Subcutaneous abdominal adipose tissue (tissue), 5 donors: ENCODE measurements at regions not wholly inside any gene's neighbourhood (a gene's known extent, or its start where the extent isn't known, plus 50 kb on each side); places are given as distances from the start of the nearest gene placed in this dataset.

Experiments
- H3K27ac ChIP-seq: one replicate; pipeline ENCODE4 v1.7.0; 2013; ENCODE audit warnings: low read depth, mild to moderate bottlenecking, inconsistent platforms, low read length, moderate library complexity
- H3K27me3 ChIP-seq, 5 donors: one replicate each; pipeline ENCODE4 v1.7.0; 2013; ENCODE audit warnings: low read length in 5 of 5, inconsistent platforms in 1 of 5; ENCODE audit not compliant: control insufficient read depth in 5 of 5, insufficient read depth in 4 of 5
- H3K36me3 ChIP-seq, 5 donors: one replicate each; pipeline ENCODE4 v1.7.0; 2013; ENCODE audit warnings: low read length in 5 of 5; ENCODE audit not compliant: control insufficient read depth in 5 of 5, insufficient read depth in 5 of 5
- H3K4me1 ChIP-seq, 5 donors: one replicate each; pipeline ENCODE4 v1.7.0; 2013; ENCODE audit warnings: low read length in 5 of 5, mild to moderate bottlenecking in 3 of 5, moderate library complexity in 1 of 5; ENCODE audit not compliant: control insufficient read depth in 5 of 5, insufficient read depth in 5 of 5
- H3K4me3 ChIP-seq, 5 donors: one replicate each; pipeline ENCODE4 v1.7.0; 2013; ENCODE audit warnings: low read length in 5 of 5, low read depth in 1 of 5
- H3K9ac ChIP-seq, 5 donors: one replicate each; pipeline ENCODE4 v1.7.0; 2013; ENCODE audit warnings: low read length in 5 of 5, mild to moderate bottlenecking in 4 of 5, moderate library complexity in 3 of 5
- H3K9me3 ChIP-seq, 5 donors: one replicate each; pipeline ENCODE4 v1.7.0; 2013; ENCODE audit warnings: low read length in 5 of 5; ENCODE audit not compliant: control insufficient read depth in 5 of 5
- donor health status: healthy.
- donor health status: healthy.
- donor health status: healthy.
- donor health status: healthy.
- donor health status: healthy.

DNA sequence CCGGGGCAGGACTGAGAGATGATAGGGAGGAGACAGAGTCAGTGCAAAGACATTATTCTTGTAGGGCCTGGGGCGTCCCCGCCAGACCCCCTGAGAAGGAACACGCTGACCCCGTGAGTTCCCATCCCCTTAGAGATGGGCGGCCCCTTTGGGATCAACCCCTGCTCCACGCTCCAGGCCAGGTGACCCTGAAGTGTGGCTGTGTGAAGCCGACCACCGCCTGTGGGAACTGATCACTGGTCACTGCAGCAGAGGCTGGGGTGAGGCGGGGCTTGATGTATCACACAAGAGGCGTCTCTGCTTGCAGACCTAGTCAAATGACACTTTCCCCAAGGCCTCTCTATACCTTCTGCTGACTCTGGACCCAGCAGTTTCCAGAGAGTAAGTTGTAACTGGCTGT, 157.4 kb upstream of the TWIST2 start:
- H3K36me3 ChIP-seq = no peaks in the 10 kb centered on the region
- H3K9me3 ChIP-seq = no peaks in the 10 kb centered on the region
- H3K9ac ChIP-seq = no peak overlapping the region
- H3K4me1 ChIP-seq = peaks cover 3 to 16% (median 13%) of the 10 kb centered on the region in 5 donors
- H3K4me3 ChIP-seq = no peak overlapping the region
- no peaks in the 10 kb centered on the region for H3K27me3 ChIP-seq
- H3K27ac ChIP-seq = no peak overlapping the region

DNA sequence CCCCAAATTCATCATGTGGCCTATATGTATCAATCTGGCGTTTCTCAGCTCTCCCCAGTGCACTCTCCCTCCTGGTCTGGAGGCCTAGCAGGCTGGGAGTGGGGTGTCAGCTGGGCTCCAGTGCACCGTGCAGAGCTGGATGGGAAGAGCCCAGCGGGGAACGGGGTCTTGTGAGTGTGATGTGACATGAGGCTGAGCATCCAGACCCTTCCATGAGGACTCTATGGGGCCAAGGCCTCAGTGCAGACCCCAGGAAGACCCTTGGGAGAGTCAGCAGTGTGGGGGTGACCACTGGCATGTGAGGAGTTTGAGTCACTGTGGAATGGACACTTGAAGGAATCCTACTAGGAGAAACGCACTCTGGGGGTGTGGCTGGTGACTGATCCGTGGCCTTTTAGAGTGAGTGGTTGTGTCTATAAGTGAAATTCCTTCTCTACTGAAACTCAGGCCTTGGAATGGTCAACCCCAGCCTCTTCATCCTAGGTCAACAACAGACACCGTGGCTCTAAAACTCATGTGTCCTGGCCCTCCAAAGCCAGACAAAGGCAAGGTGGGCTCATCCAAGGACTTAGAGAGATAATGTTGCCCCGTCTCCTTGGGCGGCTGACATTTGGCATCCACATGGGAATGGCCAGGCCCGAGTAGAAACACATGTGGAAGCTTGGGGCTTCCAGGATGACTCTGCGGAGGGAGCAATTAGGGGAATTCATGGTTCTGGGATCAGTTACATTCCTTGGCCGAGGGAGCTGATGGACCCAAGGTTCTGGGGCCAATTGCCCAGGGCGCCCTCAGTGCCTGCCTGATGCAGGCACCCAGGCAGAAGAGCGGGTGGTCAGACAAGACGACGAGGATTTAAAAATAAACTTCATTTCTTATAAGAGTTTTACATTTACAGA, 156.0 kb upstream of the TWIST2 start:
- H3K27ac ChIP-seq = no peak overlapping the region
- H3K27me3 ChIP-seq = no peaks in the 10 kb centered on the region
- no peak overlapping the region for H3K4me3 ChIP-seq
- no peaks in the 10 kb centered on the region for H3K36me3 ChIP-seq
- H3K9me3 ChIP-seq = no peaks in the 10 kb centered on the region
- H3K9ac ChIP-seq = no peak overlapping the region
- peaks cover 0 to 22% (median 20%) of the 10 kb centered on the region in 5 donors for H3K4me1 ChIP-seq

DNA sequence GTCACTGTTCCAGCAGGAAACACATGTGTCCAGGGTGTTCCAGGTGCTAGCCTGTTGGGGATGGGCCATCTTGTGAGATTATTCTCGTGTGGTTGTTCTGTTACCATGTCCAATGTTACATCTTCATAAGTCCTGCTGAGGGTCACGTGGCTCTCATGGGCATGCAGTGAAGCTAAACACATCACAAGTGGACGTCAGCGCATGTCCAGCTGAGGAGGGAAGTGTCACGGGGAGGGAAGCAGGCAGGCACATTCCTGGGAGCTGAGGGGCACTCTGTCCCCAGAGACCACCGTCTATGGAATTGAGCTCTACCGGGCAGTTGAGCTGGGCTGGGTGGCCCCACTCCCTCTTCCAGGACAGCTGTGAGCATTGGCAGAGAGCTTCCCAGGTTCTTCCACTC, 155.3 kb upstream of the TWIST2 start:
- H3K9ac ChIP-seq = no peak overlapping the region
- H3K36me3 ChIP-seq = no peaks in the 10 kb centered on the region

DNA sequence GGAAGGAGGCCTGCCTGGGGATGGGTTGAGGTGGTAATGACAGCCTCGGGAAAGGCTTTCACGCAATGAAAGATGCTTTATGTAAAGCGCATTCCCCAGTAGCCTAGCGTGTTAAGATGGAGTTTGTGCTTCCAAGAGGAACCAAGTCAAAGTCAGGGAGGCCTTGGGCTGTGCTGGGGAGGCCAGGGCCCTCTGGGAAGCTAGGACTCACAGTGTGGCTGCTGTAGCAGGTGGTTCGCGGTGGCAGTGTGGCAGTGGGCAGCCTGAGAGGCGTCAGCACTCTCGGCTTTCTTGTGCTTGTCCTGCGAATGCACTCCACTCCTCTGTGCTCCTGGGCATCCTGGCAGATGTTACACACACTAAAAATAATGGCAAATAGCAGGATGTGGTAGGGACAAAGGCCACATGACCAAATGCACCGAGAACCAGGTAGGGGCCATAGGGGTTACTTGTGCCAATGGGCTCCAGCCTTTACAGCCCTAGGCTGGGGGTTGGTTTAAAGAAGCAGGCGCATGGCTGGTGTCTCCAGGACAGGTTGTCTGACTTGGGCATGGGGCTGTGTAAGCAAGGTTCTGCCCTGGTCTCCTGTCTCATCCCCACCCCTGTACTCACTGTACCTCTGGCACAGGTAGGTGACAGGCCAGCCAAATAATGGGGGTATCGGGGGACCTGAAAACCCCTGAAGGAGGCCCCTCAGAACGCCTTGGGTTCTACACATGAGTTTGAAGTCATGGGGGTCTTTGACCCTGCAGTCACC, 154.4 kb upstream of the TWIST2 start:
- no peaks in the 10 kb centered on the region for H3K27me3 ChIP-seq
- no peaks in the 10 kb centered on the region for H3K9me3 ChIP-seq

More for the DNA sequence above, 155.3 kb upstream of the TWIST2 start:
- peaks cover 0 to 22% (median 20%) of the 10 kb centered on the region in 5 donors for H3K4me1 ChIP-seq
- no peaks in the 10 kb centered on the region for H3K9me3 ChIP-seq
- H3K27me3 ChIP-seq = no peaks in the 10 kb centered on the region
- no peak overlapping the region for H3K27ac ChIP-seq
- H3K4me3 ChIP-seq = no peak overlapping the region

DNA sequence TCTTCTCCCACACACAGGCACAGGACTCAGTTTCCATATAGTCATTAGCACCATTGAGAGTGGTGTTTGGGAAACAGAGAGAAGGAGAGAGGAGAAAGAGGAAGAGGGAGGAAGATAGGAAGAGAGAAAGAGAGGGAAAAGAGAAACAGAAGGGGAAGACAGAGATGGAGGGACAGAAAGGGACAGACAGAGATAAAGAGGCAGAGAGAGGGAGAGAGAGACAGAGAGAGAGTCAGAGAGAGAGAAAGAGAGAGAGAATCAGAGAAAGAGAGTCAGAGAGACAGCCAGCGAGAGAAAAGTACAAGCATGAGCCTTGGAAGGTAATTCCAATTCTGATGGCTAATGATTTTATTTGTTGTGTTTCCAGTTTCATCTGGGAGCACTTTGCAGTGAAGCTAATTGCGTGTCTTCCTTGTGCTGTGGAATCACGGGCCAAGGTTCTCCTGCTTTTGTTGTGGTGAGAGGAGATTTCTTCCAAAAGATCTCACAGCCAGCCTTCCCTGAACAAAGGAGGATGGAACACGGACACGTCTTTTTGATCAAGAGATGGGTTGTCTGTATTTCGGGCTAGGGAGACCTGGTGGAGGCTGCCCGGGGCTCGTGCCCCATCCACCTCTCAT, 153.6 kb upstream of the TWIST2 start:
- Histone ChIP-seq H3K27ac (no peak overlapping the region), H3K27me3 (no peaks in the 10 kb centered on the region), H3K4me1 (peaks cover 0 to 18% (median 14%) of the 10 kb centered on the region in 5 donors), H3K9ac (no peak overlapping the region), H3K4me3 (no peak overlapping the region), H3K36me3 (no peaks in the 10 kb centered on the region), H3K9me3 (no peaks in the 10 kb centered on the region)

More for the DNA sequence above, 154.4 kb upstream of the TWIST2 start:
- peaks cover 0 to 18% (median 14%) of the 10 kb centered on the region in 5 donors for H3K4me1 ChIP-seq
- H3K9ac ChIP-seq = no peak overlapping the region
- H3K27ac ChIP-seq = no peak overlapping the region
- H3K36me3 ChIP-seq = no peaks in the 10 kb centered on the region
- no peak overlapping the region for H3K4me3 ChIP-seq

DNA sequence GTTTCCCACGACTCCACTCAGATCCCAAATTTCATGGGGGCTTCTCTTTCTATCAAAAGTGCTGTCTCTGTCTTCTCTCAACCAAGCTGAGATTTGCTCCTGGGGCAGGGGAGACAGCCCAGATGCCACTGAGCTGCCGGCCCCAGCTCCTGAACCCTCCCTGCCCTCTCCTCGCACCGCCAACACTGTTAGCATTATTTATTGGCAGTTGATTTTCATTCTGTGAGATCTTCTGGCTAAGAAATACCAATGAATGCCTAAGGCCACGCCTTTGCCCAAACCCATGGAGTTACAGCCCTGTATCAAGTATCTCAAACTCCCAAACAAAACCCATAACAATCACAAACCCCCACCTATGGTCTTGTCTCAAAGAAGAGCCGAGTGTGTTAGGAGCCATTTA, 153.0 kb upstream of the TWIST2 start:
- H3K27ac ChIP-seq = no peak overlapping the region
- no peak overlapping the region for H3K9ac ChIP-seq
- H3K36me3 ChIP-seq = no peaks in the 10 kb centered on the region
- no peak overlapping the region for H3K4me3 ChIP-seq
- no peaks in the 10 kb centered on the region for H3K27me3 ChIP-seq
- H3K9me3 ChIP-seq = no peaks in the 10 kb centered on the region
- H3K4me1 ChIP-seq = peaks cover 0 to 21% (median 17%) of the 10 kb centered on the region in 5 donors

DNA sequence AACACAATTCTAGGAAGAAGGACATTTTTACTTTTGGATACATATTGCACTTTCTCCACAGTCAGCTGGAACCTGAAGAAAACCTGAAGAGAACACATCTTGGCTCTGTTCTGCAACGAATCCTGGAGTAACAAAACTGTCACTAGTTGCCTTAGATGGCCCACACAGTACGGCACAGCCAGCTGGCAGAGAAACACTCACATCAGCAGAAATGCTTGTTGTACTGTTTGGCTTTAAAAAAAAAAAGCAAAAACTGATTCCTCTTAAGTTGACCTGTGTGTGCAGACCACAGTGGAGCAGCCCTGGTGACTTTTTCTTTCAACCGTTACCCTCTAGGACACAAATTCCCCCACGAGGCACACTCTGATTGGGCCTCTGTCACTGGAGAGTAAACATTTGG, 152.3 kb upstream of the TWIST2 start:
- Histone ChIP-seq H3K9ac (no peak overlapping the region), H3K4me1 (peaks cover 0 to 27% (median 23%) of the 10 kb centered on the region in 5 donors)

DNA sequence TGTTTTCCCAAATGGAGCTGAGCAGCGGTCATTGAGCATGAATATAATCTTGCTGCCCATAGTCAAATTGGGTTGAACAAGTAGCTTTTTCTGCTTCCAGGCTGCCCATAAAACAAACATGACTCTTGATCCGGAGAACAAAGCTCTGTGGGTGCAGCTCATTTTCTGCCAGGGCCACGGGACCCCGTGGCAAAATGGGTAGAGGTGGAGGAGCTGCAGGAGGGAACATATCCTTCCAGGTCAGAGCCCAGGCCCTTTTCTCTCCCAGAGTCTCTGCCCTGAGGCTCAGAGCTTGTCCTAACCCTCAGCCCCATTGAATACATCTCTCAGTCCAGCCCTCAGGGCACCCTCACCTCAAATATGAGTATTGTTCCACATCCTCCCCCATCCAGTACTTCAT, 151.6 kb upstream of the TWIST2 start:
- Histone ChIP-seq H3K4me3 (no peak overlapping the region), H3K9me3 (no peaks in the 10 kb centered on the region), H3K27me3 (no peaks in the 10 kb centered on the region), H3K9ac (no peak overlapping the region), H3K4me1 (peaks cover 0 to 29% (median 25%) of the 10 kb centered on the region in 5 donors), H3K36me3 (no peaks in the 10 kb centered on the region), H3K27ac (no peak overlapping the region)

More for the DNA sequence above, 152.3 kb upstream of the TWIST2 start:
- H3K9me3 ChIP-seq = no peaks in the 10 kb centered on the region
- H3K4me3 ChIP-seq = no peak overlapping the region
- H3K27ac ChIP-seq = no peak overlapping the region
- no peaks in the 10 kb centered on the region for H3K36me3 ChIP-seq
- H3K27me3 ChIP-seq = no peaks in the 10 kb centered on the region

DNA sequence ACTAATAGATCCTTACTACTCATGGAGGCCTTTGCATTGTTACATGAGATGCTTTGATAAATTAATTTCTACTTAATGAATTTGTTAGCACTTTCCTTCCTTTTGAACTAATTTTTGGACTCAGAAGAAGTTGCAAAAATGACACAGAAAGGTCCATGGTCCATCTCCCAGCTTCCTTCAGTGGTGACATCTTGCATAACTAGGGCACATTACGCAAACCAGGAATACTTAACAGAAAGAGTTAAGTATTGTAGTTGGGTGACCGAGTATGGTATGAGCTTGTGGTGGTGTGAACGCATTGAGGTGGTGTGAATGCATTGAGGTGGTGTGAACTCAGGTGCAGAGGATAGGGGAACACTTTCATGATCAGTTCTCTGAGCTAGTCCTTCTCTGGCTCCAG, 151.1 kb upstream of the TWIST2 start:
- Histone ChIP-seq H3K9ac (no peak overlapping the region), H3K9me3 (no peaks in the 10 kb centered on the region), H3K4me1 (peaks cover 0 to 29% (median 25%) of the 10 kb centered on the region in 5 donors), H3K4me3 (no peak overlapping the region), H3K27me3 (no peaks in the 10 kb centered on the region), H3K36me3 (no peaks in the 10 kb centered on the region), H3K27ac (no peak overlapping the region)
